H9 (cell line): ENCODE measurements at regions not wholly inside any gene's neighbourhood (a gene's known extent, or its start where the extent isn't known, plus 50 kb on each side); places are given as distances from the start of the nearest gene placed in this dataset.

ENCODE experiments used
- DNase-seq: peaks from one replicate; pipeline ENCODE4 v3.0.0-alpha.2; 2017
- H2AFZ ChIP-seq: one replicate; pipeline ENCODE4 v1.6.1; 2013; ENCODE audit warnings: mild to moderate bottlenecking, low read length, control low read depth, moderate library complexity
- H2AK5ac ChIP-seq: 2 replicates; pipeline ENCODE4 v1.6.1; 2013; ENCODE audit warnings: low read length, control low read depth, mixed read lengths; ENCODE audit not compliant: insufficient read length
- H2BK120ac ChIP-seq: one replicate; pipeline ENCODE4 v1.6.1; 2013; ENCODE audit warnings: low read depth, mild to moderate bottlenecking, low read length, control low read depth, inconsistent platforms; ENCODE audit not compliant: poor library complexity, severe bottlenecking
- H2BK12ac ChIP-seq: 2 replicates; pipeline ENCODE4 v1.6.1; 2013; ENCODE audit warnings: low read length, control low read depth, mixed read lengths, low read depth; ENCODE audit not compliant: insufficient read length
- H2BK15ac ChIP-seq: 2 replicates; pipeline ENCODE4 v1.6.1; 2013; ENCODE audit warnings: low read depth, low read length, control low read depth
- H2BK20ac ChIP-seq: one replicate; pipeline ENCODE4 v1.6.1; 2013; ENCODE audit warnings: low read depth, mild to moderate bottlenecking, low read length, control low read depth, inconsistent platforms; ENCODE audit not compliant: poor library complexity, severe bottlenecking
- H2BK5ac ChIP-seq: 2 replicates; pipeline ENCODE4 v1.6.1; 2013; ENCODE audit warnings: low read length, control low read depth, mixed read lengths; ENCODE audit not compliant: insufficient read length
- H3K14ac ChIP-seq: 2 replicates; pipeline ENCODE4 v1.6.1; 2013; ENCODE audit warnings: low read length, control low read depth; ENCODE audit not compliant: insufficient read depth
- H3K18ac ChIP-seq: 2 replicates; pipeline ENCODE4 v1.6.1; 2013; ENCODE audit warnings: low read depth, mild to moderate bottlenecking, mixed read lengths, low read length, control low read depth; ENCODE audit not compliant: insufficient read length
- H3K23ac ChIP-seq: 2 replicates; pipeline ENCODE4 v1.6.1; 2013; ENCODE audit warnings: low read length, control low read depth, mixed read lengths, low read depth; ENCODE audit not compliant: insufficient read length
- H3K23me2 ChIP-seq: 2 replicates; pipeline ENCODE4 v1.6.1; 2013; ENCODE audit warnings: low read depth, mild to moderate bottlenecking, mixed read lengths, low read length, control low read depth; ENCODE audit not compliant: insufficient read length, poor library complexity, severe bottlenecking
- H3K27ac ChIP-seq: 2 replicates; pipeline ENCODE4 v1.5.1; 2013; ENCODE audit warnings: low read length, control low read depth, mixed read lengths, low read depth; ENCODE audit not compliant: insufficient read length
- H3K27me3 ChIP-seq: 2 replicates; pipeline ENCODE4 v1.6.1; 2013; ENCODE audit warnings: low read length, control low read depth, inconsistent platforms; ENCODE audit not compliant: insufficient read depth
- H3K4ac ChIP-seq: 2 replicates; pipeline ENCODE4 v1.6.1; 2013; ENCODE audit warnings: low read depth, mild to moderate bottlenecking, control low read depth, inconsistent platforms, low read length, moderate library complexity
- H3K4me1 ChIP-seq: 2 replicates; pipeline ENCODE4 v1.6.1; 2013; ENCODE audit warnings: low read length, control low read depth, inconsistent platforms; ENCODE audit not compliant: insufficient read depth
- H3K4me2 ChIP-seq: 2 replicates; pipeline ENCODE4 v1.6.1; 2013; ENCODE audit warnings: low read length, control low read depth, mixed read lengths; ENCODE audit not compliant: insufficient read length, insufficient read depth
- H3K56ac ChIP-seq: 2 replicates; pipeline ENCODE4 v1.6.1; 2013; ENCODE audit warnings: low read depth, mild to moderate bottlenecking, mixed read lengths, low read length, control low read depth; ENCODE audit not compliant: insufficient read length
- H3K79me1 ChIP-seq: 2 replicates; pipeline ENCODE4 v1.6.1; 2013; ENCODE audit warnings: low read depth, mild to moderate bottlenecking, moderate library complexity, low read length, control low read depth, inconsistent platforms; ENCODE audit not compliant: insufficient read depth, poor library complexity, severe bottlenecking
- H3K79me2 ChIP-seq: 2 replicates; pipeline ENCODE4 v1.6.1; 2013; ENCODE audit warnings: low read length, control low read depth, inconsistent platforms; ENCODE audit not compliant: insufficient read depth
- H3K9ac ChIP-seq: 2 replicates; pipeline ENCODE4 v1.6.1; 2013; ENCODE audit warnings: low read length, control low read depth, mixed read lengths; ENCODE audit not compliant: insufficient read length; ENCODE audit errors: extremely low read depth
- H3K9me3 ChIP-seq: one replicate; pipeline ENCODE4 v1.6.1; 2013; ENCODE audit warnings: low read depth, low read length, inconsistent platforms; ENCODE audit not compliant: control insufficient read depth
- H3T11ph ChIP-seq: one replicate; pipeline ENCODE4 v1.6.1; 2013; ENCODE audit warnings: mild to moderate bottlenecking, low read length, control low read depth, inconsistent platforms
- H4K20me1 ChIP-seq: one replicate; pipeline ENCODE4 v1.6.1; 2013; ENCODE audit not compliant: control insufficient read depth, insufficient read length, insufficient read depth
- H4K5ac ChIP-seq: 2 replicates; pipeline ENCODE4 v1.6.1; 2013; ENCODE audit warnings: low read depth, mild to moderate bottlenecking, mixed read lengths, low read length, control low read depth; ENCODE audit not compliant: insufficient read length
- H4K8ac ChIP-seq: replicated peaks from 2 replicates; pipeline ENCODE4 v1.6.1; 2013; ENCODE audit warnings: low read length, control low read depth, mixed read lengths, low read depth; ENCODE audit not compliant: insufficient read length
- H4K91ac ChIP-seq: 2 replicates; pipeline ENCODE4 v1.6.1; 2013; ENCODE audit warnings: low read depth, mild to moderate bottlenecking, moderate library complexity, mixed read lengths, low read length, control low read depth; ENCODE audit not compliant: insufficient read length
- H3K27ac Mint-ChIP-seq, 3 experiments: 2 replicates in 2 of 3; 3 replicates in 1 of 3; pipeline ENCODE4 v1.8.0; 2020 to 2021; ENCODE audit warnings: mixed read lengths in 3 of 3, mild to moderate bottlenecking in 1 of 3, moderate library complexity in 1 of 3
- H3K27me3 Mint-ChIP-seq: 2 replicates; pipeline ENCODE4 v1.8.0; 2021; ENCODE audit warnings: low read depth, mild to moderate bottlenecking, moderate library complexity, mixed read lengths
- H3K36me3 Mint-ChIP-seq, 3 experiments: 2 replicates in 2 of 3; 3 replicates in 1 of 3; pipeline ENCODE4 v1.8.0; 2020 to 2021; ENCODE audit warnings: low read depth in 3 of 3, mixed read lengths in 3 of 3; ENCODE audit not compliant: insufficient read depth in 1 of 3
- H3K4me1 Mint-ChIP-seq, 2 experiments: 2 replicates each; pipeline ENCODE4 v1.8.0; 2020; ENCODE audit warnings: mixed read lengths in 2 of 2
- H3K4me3 Mint-ChIP-seq, 2 experiments: 2 replicates in 1 of 2; 3 replicates in 1 of 2; pipeline ENCODE4 v1.8.0; 2020 to 2021; ENCODE audit warnings: mild to moderate bottlenecking in 2 of 2, mixed read lengths in 2 of 2, moderate library complexity in 1 of 2
- H3K9me3 Mint-ChIP-seq, 2 experiments: 2 replicates in 1 of 2; 3 replicates in 1 of 2; pipeline ENCODE4 v1.8.0; 2020; ENCODE audit warnings: mild to moderate bottlenecking in 2 of 2, mixed read lengths in 2 of 2, moderate library complexity in 1 of 2
- CTCF ChIP-seq: fragments of 200-600 bp; sonication (generic); conservative IDR thresholded peaks from 3 replicates; pipeline ENCODE4 v1.8.0; 2021; ENCODE audit warnings: antibody characterized with exemption, mild to moderate bottlenecking
- WGBS: extraction: QIAGEN DNeasy Blood & Tissue Kit; methylation state at CpG from one replicate; pipeline ENCODE4 v1.1.7; 2013; ENCODE audit warnings: missing lambda C conversion rate, low lambda C conversion rate, mixed read lengths; ENCODE audit not compliant: insufficient read length; ENCODE audit errors: extremely low coverage; 5-methylcytosine and 5-hydroxymethylcytosine counted together

GRCh38 chr1:157348538-157349480 is 203.5 kb downstream of the FCRL5 start:
- Histone ChIP-seq H3K9ac (no peak overlapping the region), H4K5ac (no peak overlapping the region), H2BK5ac (no peak overlapping the region), H3K9me3 (no peaks in the 10 kb centered on the region), H3K4ac (no peak overlapping the region), H3K14ac (no peak overlapping the region), H2BK12ac (no peak overlapping the region), H4K91ac (no peak overlapping the region), H3K23ac (no peak overlapping the region), H3K79me1 (no peaks in the 10 kb centered on the region), H3K18ac (no peak overlapping the region), H2BK20ac (no peak overlapping the region), H4K8ac (no peak overlapping the region), H4K20me1 (no peaks in the 10 kb centered on the region), H2AK5ac (no peak overlapping the region), H3K23me2 (no peaks in the 10 kb centered on the region), H3K27ac (no peak overlapping the region), H3T11ph (no peak overlapping the region), H3K79me2 (no peaks in the 10 kb centered on the region), H3K4me2 (no peak overlapping the region), H3K4me1 (no peaks in the 10 kb centered on the region), H3K27me3 (no peaks in the 10 kb centered on the region), H2BK120ac (no peak overlapping the region), H2BK15ac (no peak overlapping the region), H2AFZ (no peak overlapping the region), H3K56ac (no peak overlapping the region)
- no CpG with 5 or more reads among the region's 4 CpGs for WGBS
- Mint-ChIP-seq H3K9me3 (peaks cover 14 to 23% of the 10 kb centered on the region in 2 experiments), H3K36me3 (peaks cover 0 to 15% (median 4%) of the 10 kb centered on the region in 3 experiments; a peak in 4 of 7 replicates), H3K4me3 (no peak overlapping the region), H3K27ac (no peak overlapping the region), H3K4me1 (peaks cover 0 to 5% of the 10 kb centered on the region in 2 experiments; a peak in 1 of 4 replicates), H3K27me3 (peaks cover 28% of the 10 kb centered on the region)
- TF ChIP-seq CTCF: no peak
- DNase-seq: no peak
